ENCODE measurements at regions not wholly inside any gene's neighbourhood (a gene's known extent, or its start where the extent isn't known, plus 50 kb on each side); places are given as distances from the start of the nearest gene placed in this dataset.

DNA sequence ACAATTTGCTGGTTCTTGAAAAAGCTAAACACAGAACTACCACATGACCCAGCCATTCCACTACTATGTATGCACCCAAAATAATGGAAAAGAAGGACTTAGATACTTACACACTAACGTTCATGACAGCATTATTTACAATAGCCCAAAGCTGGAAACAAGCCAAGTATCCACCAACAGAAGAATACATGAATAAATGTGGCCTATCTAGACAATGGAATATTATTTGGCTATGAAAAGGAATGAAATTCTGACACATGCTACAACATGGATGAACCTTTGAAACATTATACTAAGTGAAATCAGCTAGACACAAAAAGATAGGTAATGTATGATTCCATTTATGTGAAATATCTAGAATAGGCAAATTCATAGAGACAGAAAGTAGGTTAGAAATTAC, 67.4 kb upstream of the EXOC4 start:
- Histone ChIP-seq H3K4me3 (ENCODE audit: low read depth, low read length) (no peak overlapping the region), H3K4me1 (ENCODE audit: control insufficient read depth, insufficient read depth, low read length) (no peaks in the 10 kb centered on the region), H3K27ac (ENCODE audit: low read depth, low read length) (no peak overlapping the region), H3K36me3 (ENCODE audit: control insufficient read depth, insufficient read depth, low read length) (no peaks in the 10 kb centered on the region), H3K27me3 (ENCODE audit: control insufficient read depth, insufficient read depth, low read length) (no peaks in the 10 kb centered on the region), H3K9me3 (ENCODE audit: control insufficient read depth, insufficient read depth, low read length) (no peaks in the 10 kb centered on the region)
- no CpG with 5 or more reads among the region's 1 CpG for WGBS (ENCODE audit: insufficient coverage)
- DNase-seq (ENCODE audit: low read depth in 4 of 6, low spot score in 6 of 6) = no peak

DNA sequence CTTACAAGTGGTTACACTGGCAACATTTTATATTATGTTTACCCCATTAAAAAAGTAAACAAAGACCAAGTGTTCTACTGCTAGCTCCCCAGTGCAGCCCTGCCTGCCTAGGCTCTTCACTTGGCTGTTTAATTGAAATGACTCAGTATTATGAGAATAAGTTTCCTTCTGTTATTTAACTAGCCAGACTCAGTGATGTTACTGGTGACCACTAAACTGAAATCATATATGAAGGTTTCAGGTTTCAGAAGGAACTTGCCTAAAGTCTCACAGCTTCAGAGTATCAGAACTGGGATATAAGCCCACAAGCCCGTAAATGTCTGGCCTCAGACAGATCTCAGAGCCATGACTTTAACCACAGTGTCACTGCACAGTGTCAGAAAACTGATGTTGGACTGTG, 66.8 kb upstream of the EXOC4 start:
- Histone ChIP-seq H3K4me3 (ENCODE audit: low read depth, low read length) (no peak overlapping the region), H3K27me3 (ENCODE audit: control insufficient read depth, insufficient read depth, low read length) (no peaks in the 10 kb centered on the region), H3K27ac (ENCODE audit: low read depth, low read length) (no peak overlapping the region), H3K36me3 (ENCODE audit: control insufficient read depth, insufficient read depth, low read length) (no peaks in the 10 kb centered on the region), H3K4me1 (ENCODE audit: control insufficient read depth, insufficient read depth, low read length) (no peaks in the 10 kb centered on the region), H3K9me3 (ENCODE audit: control insufficient read depth, insufficient read depth, low read length) (no peaks in the 10 kb centered on the region)
- no peak for DNase-seq (ENCODE audit: low read depth in 4 of 6, low spot score in 6 of 6)
- no CpG with 5 or more reads among the region's 1 CpG for WGBS (ENCODE audit: insufficient coverage)

DNA sequence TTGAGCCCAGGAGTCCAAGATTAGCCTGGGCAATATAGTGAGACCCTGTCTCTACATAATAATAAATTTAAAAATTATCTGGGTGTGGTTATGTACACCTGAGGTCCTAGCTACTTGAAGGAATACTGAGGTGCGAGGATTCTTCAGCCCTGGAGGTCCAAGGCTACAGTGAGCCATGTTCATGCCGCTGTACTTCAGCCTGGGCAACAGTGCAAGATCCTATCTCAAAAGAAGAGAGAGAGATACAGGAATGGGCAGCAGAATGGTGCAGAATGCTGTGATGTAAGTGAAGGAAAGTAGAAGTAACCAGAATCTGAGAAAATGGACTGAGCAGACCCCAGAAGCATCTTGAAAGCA, 62.7 kb upstream of the EXOC4 start:
- H3K27me3 ChIP-seq (ENCODE audit: control insufficient read depth, insufficient read depth, low read length) = no peaks in the 10 kb centered on the region
- H3K36me3 ChIP-seq (ENCODE audit: control insufficient read depth, insufficient read depth, low read length) = no peaks in the 10 kb centered on the region
- no peak for DNase-seq (ENCODE audit: low read depth in 4 of 6, low spot score in 6 of 6)
- WGBS (ENCODE audit: insufficient coverage) = 100% methylated on average over 2 of the region's 2 CpGs
- no peaks in the 10 kb centered on the region for H3K9me3 ChIP-seq (ENCODE audit: control insufficient read depth, insufficient read depth, low read length)
- no peaks in the 10 kb centered on the region for H3K4me1 ChIP-seq (ENCODE audit: control insufficient read depth, insufficient read depth, low read length)
- no peak overlapping the region for H3K27ac ChIP-seq (ENCODE audit: low read depth, low read length)
- no peak overlapping the region for H3K4me3 ChIP-seq (ENCODE audit: low read depth, low read length)

DNA sequence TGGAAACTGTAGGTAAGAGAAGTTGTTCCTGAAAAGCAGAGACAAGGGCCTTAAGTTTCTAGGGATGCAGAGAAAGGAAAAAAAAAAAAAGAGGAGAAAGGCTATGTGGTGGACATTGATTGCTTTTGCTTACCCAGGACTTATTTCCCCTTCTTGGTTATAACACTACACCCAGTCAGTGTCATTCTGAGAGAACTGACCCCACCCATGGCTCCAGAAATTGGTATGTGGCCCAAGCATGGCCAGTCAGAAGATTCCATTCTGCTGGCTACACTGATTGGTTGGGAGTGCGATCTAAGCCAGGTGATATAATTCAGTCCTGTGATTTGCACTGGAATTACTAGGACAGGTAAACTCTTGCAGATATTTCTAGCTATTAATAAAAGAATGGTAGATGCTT, 62.2 kb upstream of the EXOC4 start:
- Histone ChIP-seq H3K27ac (ENCODE audit: low read depth, low read length) (no peak overlapping the region), H3K27me3 (ENCODE audit: control insufficient read depth, insufficient read depth, low read length) (no peaks in the 10 kb centered on the region), H3K4me3 (ENCODE audit: low read depth, low read length) (no peak overlapping the region), H3K4me1 (ENCODE audit: control insufficient read depth, insufficient read depth, low read length) (no peaks in the 10 kb centered on the region), H3K9me3 (ENCODE audit: control insufficient read depth, insufficient read depth, low read length) (no peaks in the 10 kb centered on the region), H3K36me3 (ENCODE audit: control insufficient read depth, insufficient read depth, low read length) (no peaks in the 10 kb centered on the region)
- 100% methylated on average over 1 of the region's 1 CpG for WGBS (ENCODE audit: insufficient coverage)
- no peak for DNase-seq (ENCODE audit: low read depth in 4 of 6, low spot score in 6 of 6)

DNA sequence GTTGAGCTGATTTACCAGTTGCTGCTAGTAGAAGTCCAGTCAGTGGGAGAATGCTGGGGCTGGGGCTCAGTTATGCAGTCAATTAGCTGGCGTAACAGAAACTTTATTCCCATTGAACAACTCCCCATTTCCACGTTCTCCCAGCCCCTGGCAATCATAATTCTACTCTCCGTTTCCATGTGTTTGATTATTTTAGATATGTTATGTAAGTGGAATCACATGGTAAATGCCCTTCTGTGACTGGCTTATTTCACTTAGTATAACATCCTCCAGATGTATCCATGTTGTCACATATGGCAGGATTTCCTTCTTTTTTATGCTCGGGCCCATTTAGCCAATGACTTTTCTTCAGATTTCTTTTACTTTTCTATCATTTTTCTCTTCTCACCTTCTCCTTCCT, 61.1 kb upstream of the EXOC4 start:
- Histone ChIP-seq H3K27ac (ENCODE audit: low read depth, low read length) (no peak overlapping the region), H3K4me3 (ENCODE audit: low read depth, low read length) (no peak overlapping the region), H3K27me3 (ENCODE audit: control insufficient read depth, insufficient read depth, low read length) (no peaks in the 10 kb centered on the region), H3K4me1 (ENCODE audit: control insufficient read depth, insufficient read depth, low read length) (no peaks in the 10 kb centered on the region), H3K9me3 (ENCODE audit: control insufficient read depth, insufficient read depth, low read length) (no peaks in the 10 kb centered on the region), H3K36me3 (ENCODE audit: control insufficient read depth, insufficient read depth, low read length) (no peaks in the 10 kb centered on the region)
- no peak for DNase-seq (ENCODE audit: low read depth in 4 of 6, low spot score in 6 of 6)
- WGBS (ENCODE audit: insufficient coverage) = 73% methylated on average over 1 of the region's 4 CpGs

DNA sequence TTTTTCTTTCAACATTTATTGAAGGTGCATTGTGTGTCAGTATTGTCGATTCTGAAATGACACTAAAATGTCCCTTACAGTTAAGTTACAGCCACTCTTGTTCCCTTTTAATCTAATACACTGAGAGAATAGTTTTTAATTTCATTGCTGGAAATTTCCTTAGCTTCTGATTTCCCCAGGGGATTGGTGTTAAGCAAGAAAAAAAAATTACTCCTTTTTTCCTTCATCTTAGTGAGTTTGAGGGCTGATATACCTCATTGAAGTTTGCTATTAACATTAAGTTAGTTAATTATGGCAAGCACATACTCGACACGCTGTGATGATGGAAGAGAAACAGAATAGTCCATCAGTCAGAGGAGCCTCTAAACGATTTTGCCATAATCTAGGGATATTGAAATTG, 57.0 kb upstream of the EXOC4 start:
- Histone ChIP-seq H3K27ac (ENCODE audit: low read depth, low read length) (no peak overlapping the region), H3K27me3 (ENCODE audit: control insufficient read depth, insufficient read depth, low read length) (no peaks in the 10 kb centered on the region), H3K4me1 (ENCODE audit: control insufficient read depth, insufficient read depth, low read length) (no peaks in the 10 kb centered on the region), H3K36me3 (ENCODE audit: control insufficient read depth, insufficient read depth, low read length) (no peaks in the 10 kb centered on the region), H3K4me3 (ENCODE audit: low read depth, low read length) (no peak overlapping the region), H3K9me3 (ENCODE audit: control insufficient read depth, insufficient read depth, low read length) (no peaks in the 10 kb centered on the region)
- peak in 1 of 6 donors; percentile 38 for DNase-seq (ENCODE audit: low read depth in 4 of 6, low spot score in 6 of 6)
- no CpG with 5 or more reads among the region's 4 CpGs for WGBS (ENCODE audit: insufficient coverage)

DNA sequence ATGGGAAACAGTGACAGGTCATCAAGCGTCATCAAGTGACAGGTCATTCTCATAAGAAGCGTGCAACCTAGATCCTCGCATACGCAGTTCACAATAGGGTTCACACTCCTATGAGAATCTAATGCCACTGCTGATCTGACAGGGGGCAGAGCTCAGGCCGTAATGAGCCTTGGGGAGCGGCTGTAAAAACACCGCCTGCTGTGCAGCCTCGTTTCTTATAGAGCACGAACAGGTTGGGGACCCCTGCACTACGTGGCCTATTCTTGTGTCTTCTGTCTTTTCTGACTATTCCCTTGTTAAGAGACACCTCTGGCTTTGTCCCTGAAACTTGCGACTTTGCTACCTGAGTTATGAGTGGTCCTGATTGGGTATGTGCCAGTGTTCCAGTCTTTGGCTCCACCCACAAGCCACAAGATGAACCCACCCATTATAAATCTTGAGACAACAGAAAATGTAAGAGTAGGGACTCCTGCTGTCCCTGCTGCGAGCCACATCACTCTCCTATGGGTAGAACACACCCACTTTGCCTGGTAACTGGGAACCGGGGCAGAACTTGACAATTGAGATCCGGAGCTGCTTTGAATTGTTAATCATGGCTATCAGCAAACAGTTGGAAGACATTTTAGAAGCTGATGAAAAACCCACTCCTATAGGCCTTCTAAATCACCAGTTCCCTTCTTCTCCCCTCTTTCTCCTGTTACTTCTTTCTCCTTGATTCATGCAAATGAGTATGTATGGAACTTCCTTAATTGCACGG, 55.8 kb upstream of the EXOC4 start:
- WGBS (ENCODE audit: insufficient coverage) = 48% methylated on average over 11 of the region's 15 CpGs
- Histone ChIP-seq H3K36me3 (ENCODE audit: control insufficient read depth, insufficient read depth, low read length) (no peaks in the 10 kb centered on the region), H3K9me3 (ENCODE audit: control insufficient read depth, insufficient read depth, low read length) (no peaks in the 10 kb centered on the region), H3K27me3 (ENCODE audit: control insufficient read depth, insufficient read depth, low read length) (no peaks in the 10 kb centered on the region), H3K27ac (ENCODE audit: low read depth, low read length) (no peak overlapping the region), H3K4me1 (ENCODE audit: control insufficient read depth, insufficient read depth, low read length) (no peaks in the 10 kb centered on the region), H3K4me3 (ENCODE audit: low read depth, low read length) (no peak overlapping the region)
- no peak for DNase-seq (ENCODE audit: low read depth in 4 of 6, low spot score in 6 of 6)

DNA sequence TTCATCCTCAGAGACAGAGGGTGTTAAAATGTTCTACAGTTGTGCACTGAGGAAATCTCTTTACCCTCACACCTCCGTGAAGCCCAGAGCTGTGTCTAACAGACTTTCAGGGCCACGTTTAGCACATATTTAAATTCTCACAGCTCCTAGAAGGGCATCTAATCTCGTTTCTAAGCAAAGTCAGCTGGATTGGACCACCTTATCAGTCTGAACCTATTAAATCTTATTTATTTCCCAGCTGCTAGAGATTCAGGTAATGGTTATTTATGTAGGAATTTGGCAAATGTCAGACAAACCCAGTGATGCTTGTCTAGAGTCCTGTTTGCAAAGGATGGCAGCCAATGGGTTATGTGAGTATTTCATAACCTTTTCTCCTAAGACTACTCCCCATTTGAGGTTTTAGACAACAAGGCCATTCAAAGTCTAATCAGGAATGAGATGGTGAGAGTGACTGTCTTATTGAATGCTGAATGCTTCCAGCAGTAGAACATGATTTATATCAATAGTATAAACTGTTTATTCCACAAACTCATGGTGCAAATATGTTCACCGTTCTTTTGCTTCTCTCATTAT, 54.8 kb upstream of the EXOC4 start:
- no peak for DNase-seq (ENCODE audit: low read depth in 4 of 6, low spot score in 6 of 6)
- Histone ChIP-seq H3K4me3 (ENCODE audit: low read depth, low read length) (no peak overlapping the region), H3K36me3 (ENCODE audit: control insufficient read depth, insufficient read depth, low read length) (no peaks in the 10 kb centered on the region), H3K4me1 (ENCODE audit: control insufficient read depth, insufficient read depth, low read length) (no peaks in the 10 kb centered on the region), H3K9me3 (ENCODE audit: control insufficient read depth, insufficient read depth, low read length) (no peaks in the 10 kb centered on the region), H3K27ac (ENCODE audit: low read depth, low read length) (no peak overlapping the region), H3K27me3 (ENCODE audit: control insufficient read depth, insufficient read depth, low read length) (no peaks in the 10 kb centered on the region)
- no CpG with 5 or more reads among the region's 4 CpGs for WGBS (ENCODE audit: insufficient coverage)

DNA sequence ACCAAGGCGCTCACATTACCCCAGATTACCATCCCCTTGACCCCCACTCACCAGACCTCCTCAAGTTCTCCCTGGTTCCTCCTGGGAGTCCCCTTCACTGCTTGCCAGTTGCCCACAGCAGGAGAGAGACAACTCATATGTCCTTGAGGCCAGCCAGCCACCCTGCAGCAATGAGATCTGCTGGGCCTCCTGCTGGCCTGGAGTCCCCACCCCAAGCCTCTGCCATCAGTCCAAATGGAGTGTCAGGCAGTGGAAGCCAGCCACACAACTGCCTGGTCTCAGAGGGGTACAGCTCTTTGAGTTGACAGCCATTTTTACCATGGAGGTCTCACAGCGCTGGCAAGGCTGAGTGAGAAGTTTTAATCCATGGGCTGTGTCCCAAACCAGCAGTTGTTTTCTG, 53.0 kb upstream of the EXOC4 start:
- no peak for DNase-seq (ENCODE audit: low read depth in 4 of 6, low spot score in 6 of 6)
- WGBS (ENCODE audit: insufficient coverage) = 97% methylated on average over 2 of the region's 2 CpGs

DNA sequence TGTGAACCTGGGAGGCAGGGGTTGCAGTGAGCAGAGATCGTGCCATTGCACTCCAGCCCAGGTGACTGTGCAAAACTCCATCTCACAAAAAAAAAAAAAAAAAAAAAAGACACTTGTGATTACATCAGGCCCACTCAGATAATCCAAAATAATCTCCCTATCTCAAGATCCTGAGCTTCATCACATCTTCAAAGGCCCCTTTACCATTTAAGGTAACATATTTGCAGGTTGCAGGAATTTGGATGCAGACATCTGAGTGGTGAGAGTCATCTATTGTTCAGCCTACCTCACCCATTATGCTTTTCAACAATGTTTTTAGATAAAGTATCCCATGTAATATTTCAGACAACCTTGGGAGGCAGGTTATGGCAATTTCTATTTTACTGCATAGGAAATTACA, 51.4 kb upstream of the EXOC4 start:
- H3K9me3 ChIP-seq (ENCODE audit: control insufficient read depth, insufficient read depth, low read length) = no peaks in the 10 kb centered on the region
- H3K27ac ChIP-seq (ENCODE audit: low read depth, low read length) = no peak overlapping the region
- no CpG with 5 or more reads among the region's 1 CpG for WGBS (ENCODE audit: insufficient coverage)

More for the DNA sequence above, 53.0 kb upstream of the EXOC4 start:
- Histone ChIP-seq H3K27ac (ENCODE audit: low read depth, low read length) (no peak overlapping the region), H3K36me3 (ENCODE audit: control insufficient read depth, insufficient read depth, low read length) (no peaks in the 10 kb centered on the region), H3K4me3 (ENCODE audit: low read depth, low read length) (no peak overlapping the region), H3K27me3 (ENCODE audit: control insufficient read depth, insufficient read depth, low read length) (no peaks in the 10 kb centered on the region), H3K4me1 (ENCODE audit: control insufficient read depth, insufficient read depth, low read length) (no peaks in the 10 kb centered on the region), H3K9me3 (ENCODE audit: control insufficient read depth, insufficient read depth, low read length) (no peaks in the 10 kb centered on the region)

More for the DNA sequence above, 51.4 kb upstream of the EXOC4 start:
- H3K4me3 ChIP-seq (ENCODE audit: low read depth, low read length) = no peak overlapping the region
- no peak for DNase-seq (ENCODE audit: low read depth in 4 of 6, low spot score in 6 of 6)
- H3K27me3 ChIP-seq (ENCODE audit: control insufficient read depth, insufficient read depth, low read length) = no peaks in the 10 kb centered on the region
- no peaks in the 10 kb centered on the region for H3K4me1 ChIP-seq (ENCODE audit: control insufficient read depth, insufficient read depth, low read length)
- no peaks in the 10 kb centered on the region for H3K36me3 ChIP-seq (ENCODE audit: control insufficient read depth, insufficient read depth, low read length)

Measured in spinal cord (tissue), 9 donors.